DND-41 (cell line): ENCODE measurements at regions not wholly inside any gene's neighbourhood (a gene's known extent, or its start where the extent isn't known, plus 50 kb on each side); places are given as distances from the start of the nearest gene placed in this dataset.

ENCODE experiments used
- ATAC-seq: fragments of 200-7000 bp; cut with Tn5 transposase; 3 replicates; pipeline ENCODE4 v1.9.1; 2021; ENCODE audit warnings: low read depth; ENCODE audit not compliant: insufficient read depth
- DNase-seq: peaks from one replicate; pipeline ENCODE4 v3.0.0-alpha.2; 2020
- H2AFZ ChIP-seq: 2 replicates; pipeline ENCODE4 v1.6.0; 2012; ENCODE audit warnings: low read depth, low read length
- H3K27ac ChIP-seq: 2 replicates; pipeline ENCODE4 v1.5.1; 2012; ENCODE audit warnings: low read length, inconsistent platforms
- H3K27me3 ChIP-seq: fragments of 200-600 bp; sonication (generic); 2 replicates; pipeline ENCODE4 v1.6.0; 2012; ENCODE audit warnings: low read length, mild to moderate bottlenecking, inconsistent platforms; ENCODE audit not compliant: insufficient read depth, poor library complexity
- H3K36me3 ChIP-seq: 2 replicates; pipeline ENCODE4 v1.5.1; 2012; ENCODE audit warnings: low read length, inconsistent platforms; ENCODE audit not compliant: insufficient read depth
- H3K4me1 ChIP-seq: 2 replicates; pipeline ENCODE4 v1.5.1; 2012; ENCODE audit warnings: mild to moderate bottlenecking, low read length; ENCODE audit not compliant: insufficient read depth
- H3K4me2 ChIP-seq: 2 replicates; pipeline ENCODE4 v1.6.0; 2012; ENCODE audit warnings: mild to moderate bottlenecking, moderate library complexity, low read length, inconsistent platforms; ENCODE audit not compliant: insufficient read depth
- H3K4me3 ChIP-seq, 2 experiments: fragments of 200-600 bp in 1 of 2; shearing (Covaris generic) in 1 of 2; 2 replicates each; pipeline ENCODE4 v1.5.1; 2012 to 2016; ENCODE audit warnings: inconsistent platforms in 2 of 2, low read length in 2 of 2, mild to moderate bottlenecking in 2 of 2, low read depth in 1 of 2, moderate library complexity in 1 of 2
- H3K79me2 ChIP-seq: 2 replicates; pipeline ENCODE4 v1.6.0; 2012; ENCODE audit warnings: low read length, inconsistent platforms; ENCODE audit not compliant: insufficient read depth
- H3K9ac ChIP-seq: 2 replicates; pipeline ENCODE4 v1.6.0; 2012; ENCODE audit warnings: low read depth, mild to moderate bottlenecking, inconsistent platforms, low read length, moderate library complexity
- H3K9me3 ChIP-seq: 2 replicates; pipeline ENCODE4 v1.5.1; 2012; ENCODE audit warnings: low read length, moderate library complexity, mild to moderate bottlenecking, inconsistent platforms; ENCODE audit not compliant: insufficient read depth, severe bottlenecking
- H4K20me1 ChIP-seq: 2 replicates; pipeline ENCODE4 v1.6.0; 2012; ENCODE audit warnings: low read length; ENCODE audit not compliant: insufficient read depth
- EZH2 ChIP-seq: IDR thresholded peaks from 3 replicates; pipeline ENCODE4 v1.6.1; 2012; ENCODE audit warnings: borderline replicate concordance, low read depth, mild to moderate bottlenecking, moderate library complexity, low read length, inconsistent platforms; ENCODE audit not compliant: severe bottlenecking
- TF ChIP-seq, protein P1 (sequence below): IDR thresholded peaks from 2 replicates; pipeline ENCODE4 v1.5.1; 2012; ENCODE audit warnings: borderline replicate concordance, low read length, moderate library complexity, mild to moderate bottlenecking; ENCODE audit not compliant: poor library complexity, severe bottlenecking; ENCODE audit errors: extremely low read depth

DNA sequence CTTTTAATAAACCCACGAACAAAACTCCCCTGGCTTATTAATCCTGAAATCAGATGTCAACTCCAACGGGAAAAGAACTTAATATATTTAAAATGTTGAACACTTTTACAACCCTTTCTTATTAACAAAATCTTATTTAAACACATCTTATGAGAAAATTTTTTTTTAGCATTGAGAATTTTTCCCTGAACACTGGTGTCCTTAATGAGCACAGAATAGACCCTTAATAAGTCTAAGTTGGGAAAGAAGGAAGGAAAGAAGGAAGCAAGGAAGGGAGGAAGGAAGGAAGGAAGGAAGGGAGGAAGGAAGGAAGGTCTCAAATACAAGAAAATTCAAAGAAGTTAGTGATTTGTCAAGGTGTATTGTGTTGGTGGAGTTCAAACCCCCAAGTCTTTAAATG is 129.2 kb upstream of the COL1A2 start:
- H3K27ac ChIP-seq: no peak overlapping the region
- H3K36me3 ChIP-seq: no peaks in the 10 kb centered on the region
- H3K4me3 ChIP-seq: no peak overlapping the region
- H3K79me2 ChIP-seq: no peaks in the 10 kb centered on the region
- no peak for TF ChIP-seq EZH2
- TF ChIP-seq, protein P1, sequence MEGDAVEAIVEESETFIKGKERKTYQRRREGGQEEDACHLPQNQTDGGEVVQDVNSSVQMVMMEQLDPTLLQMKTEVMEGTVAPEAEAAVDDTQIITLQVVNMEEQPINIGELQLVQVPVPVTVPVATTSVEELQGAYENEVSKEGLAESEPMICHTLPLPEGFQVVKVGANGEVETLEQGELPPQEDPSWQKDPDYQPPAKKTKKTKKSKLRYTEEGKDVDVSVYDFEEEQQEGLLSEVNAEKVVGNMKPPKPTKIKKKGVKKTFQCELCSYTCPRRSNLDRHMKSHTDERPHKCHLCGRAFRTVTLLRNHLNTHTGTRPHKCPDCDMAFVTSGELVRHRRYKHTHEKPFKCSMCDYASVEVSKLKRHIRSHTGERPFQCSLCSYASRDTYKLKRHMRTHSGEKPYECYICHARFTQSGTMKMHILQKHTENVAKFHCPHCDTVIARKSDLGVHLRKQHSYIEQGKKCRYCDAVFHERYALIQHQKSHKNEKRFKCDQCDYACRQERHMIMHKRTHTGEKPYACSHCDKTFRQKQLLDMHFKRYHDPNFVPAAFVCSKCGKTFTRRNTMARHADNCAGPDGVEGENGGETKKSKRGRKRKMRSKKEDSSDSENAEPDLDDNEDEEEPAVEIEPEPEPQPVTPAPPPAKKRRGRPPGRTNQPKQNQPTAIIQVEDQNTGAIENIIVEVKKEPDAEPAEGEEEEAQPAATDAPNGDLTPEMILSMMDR: no peak
- DNase-seq: no peak
- no peaks in the 10 kb centered on the region for H4K20me1 ChIP-seq
- H3K9me3 ChIP-seq: no peaks in the 10 kb centered on the region
- H3K4me1 ChIP-seq: no peaks in the 10 kb centered on the region
- peaks cover 5% of the 10 kb centered on the region for H3K27me3 ChIP-seq
- no peak overlapping the region for H3K9ac ChIP-seq
- H3K4me2 ChIP-seq: no peak overlapping the region
- no peak for ATAC-seq
- no peak overlapping the region for H2AFZ ChIP-seq

DNA sequence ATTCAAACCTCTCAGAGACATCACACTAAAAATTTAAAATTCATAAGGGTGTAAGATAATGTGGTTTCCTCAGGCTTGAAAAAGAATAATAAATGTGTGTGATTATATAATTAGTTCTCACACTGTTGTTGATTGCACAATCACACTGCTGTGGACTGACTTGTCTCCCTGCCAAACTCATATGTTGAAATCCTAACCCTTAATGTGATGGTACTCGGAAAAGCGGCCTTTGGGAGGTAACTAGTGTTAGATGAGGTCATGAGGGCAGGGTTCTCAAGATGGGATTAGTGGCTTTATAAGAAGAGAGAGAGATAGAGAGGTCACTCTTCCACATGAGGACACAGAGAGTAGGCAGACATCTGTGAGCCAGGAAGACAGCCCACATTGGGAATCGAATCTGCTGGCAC is 128.5 kb upstream of the COL1A2 start:
- Histone ChIP-seq H3K4me1 (no peaks in the 10 kb centered on the region), H3K27me3 (peaks cover 5% of the 10 kb centered on the region), H3K79me2 (no peaks in the 10 kb centered on the region), H3K27ac (no peak overlapping the region), H3K4me2 (no peak overlapping the region), H3K4me3 (no peak overlapping the region), H3K9me3 (no peaks in the 10 kb centered on the region), H2AFZ (no peak overlapping the region), H3K36me3 (no peaks in the 10 kb centered on the region), H3K9ac (no peak overlapping the region), H4K20me1 (no peaks in the 10 kb centered on the region)
- DNase-seq (no peak), ATAC-seq (no peak)
- no peak for TF ChIP-seq EZH2
- TF ChIP-seq, protein P1: no peak

DNA sequence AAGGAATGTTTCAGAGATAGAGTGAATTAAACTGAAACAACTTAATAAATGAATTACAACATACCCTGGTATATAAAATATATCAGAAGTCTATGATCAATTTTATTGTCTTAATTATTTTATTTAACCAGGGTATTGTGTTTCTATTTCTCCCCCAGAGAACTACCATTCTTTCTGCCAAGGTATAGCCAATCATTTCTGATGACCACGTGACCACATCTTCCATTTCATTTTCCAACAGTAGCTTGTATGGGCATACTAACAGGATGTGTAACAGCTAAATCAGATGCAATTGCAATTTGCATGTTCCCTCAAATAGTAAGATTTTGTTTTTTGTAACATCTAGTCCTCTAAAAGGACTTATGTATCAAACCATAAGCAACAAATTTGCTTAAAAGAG is 123.9 kb upstream of the COL1A2 start:
- H3K9me3 ChIP-seq: no peaks in the 10 kb centered on the region
- no peaks in the 10 kb centered on the region for H4K20me1 ChIP-seq
- no peaks in the 10 kb centered on the region for H3K79me2 ChIP-seq
- TF ChIP-seq EZH2: no peak
- TF ChIP-seq, protein P1: no peak
- H3K4me3 ChIP-seq: no peak overlapping the region
- no peak overlapping the region for H2AFZ ChIP-seq
- H3K9ac ChIP-seq: no peak overlapping the region
- H3K36me3 ChIP-seq: no peaks in the 10 kb centered on the region
- no peak for DNase-seq
- H3K27ac ChIP-seq: no peak overlapping the region
- H3K27me3 ChIP-seq: peaks cover 3% of the 10 kb centered on the region
- ATAC-seq: no peak
- no peaks in the 10 kb centered on the region for H3K4me1 ChIP-seq
- no peak overlapping the region for H3K4me2 ChIP-seq
